ENCODE measurements at regions not wholly inside any gene's neighbourhood (a gene's known extent, or its start where the extent isn't known, plus 50 kb on each side); places are given as distances from the start of the nearest gene placed in this dataset.

GRCh38 chr9:121576281-121577075 lies 75.0 kb upstream of the DAB2IP start:
- DNase-seq (ENCODE audit: low read depth): no peak
- in situ Hi-C loops (cut with HindIII; ENCODE audit: low sequenced_read_pairs): no loop called here
- TF ChIP-seq, protein P1, sequence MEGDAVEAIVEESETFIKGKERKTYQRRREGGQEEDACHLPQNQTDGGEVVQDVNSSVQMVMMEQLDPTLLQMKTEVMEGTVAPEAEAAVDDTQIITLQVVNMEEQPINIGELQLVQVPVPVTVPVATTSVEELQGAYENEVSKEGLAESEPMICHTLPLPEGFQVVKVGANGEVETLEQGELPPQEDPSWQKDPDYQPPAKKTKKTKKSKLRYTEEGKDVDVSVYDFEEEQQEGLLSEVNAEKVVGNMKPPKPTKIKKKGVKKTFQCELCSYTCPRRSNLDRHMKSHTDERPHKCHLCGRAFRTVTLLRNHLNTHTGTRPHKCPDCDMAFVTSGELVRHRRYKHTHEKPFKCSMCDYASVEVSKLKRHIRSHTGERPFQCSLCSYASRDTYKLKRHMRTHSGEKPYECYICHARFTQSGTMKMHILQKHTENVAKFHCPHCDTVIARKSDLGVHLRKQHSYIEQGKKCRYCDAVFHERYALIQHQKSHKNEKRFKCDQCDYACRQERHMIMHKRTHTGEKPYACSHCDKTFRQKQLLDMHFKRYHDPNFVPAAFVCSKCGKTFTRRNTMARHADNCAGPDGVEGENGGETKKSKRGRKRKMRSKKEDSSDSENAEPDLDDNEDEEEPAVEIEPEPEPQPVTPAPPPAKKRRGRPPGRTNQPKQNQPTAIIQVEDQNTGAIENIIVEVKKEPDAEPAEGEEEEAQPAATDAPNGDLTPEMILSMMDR (IDR thresholded peaks at IDR 0.05; ENCODE audit: low read depth, low read length, missing control alignments): no peak
- no peak overlapping the region for H3K4me3 ChIP-seq (ENCODE audit: low read depth, low read length)

DNA sequence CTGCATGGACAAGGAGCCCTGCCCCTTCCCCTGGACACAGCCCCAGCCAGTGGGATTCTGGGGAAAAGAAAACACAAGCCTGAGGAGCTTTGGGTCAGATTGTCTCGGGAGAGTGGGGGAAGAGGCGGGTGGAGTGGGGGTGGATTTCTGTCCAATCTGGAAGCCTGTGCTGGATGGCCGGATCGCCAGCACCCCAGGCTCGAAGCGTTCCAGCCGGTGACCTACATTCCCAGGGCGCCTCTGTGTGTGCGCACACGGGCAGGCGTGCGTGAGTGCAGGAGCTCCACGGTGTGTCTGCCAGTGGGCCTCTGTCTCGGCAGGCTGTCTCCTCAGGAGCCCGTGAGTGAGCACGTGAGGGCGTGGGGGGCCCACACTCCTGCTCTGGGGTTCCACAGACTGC lies 74.3 kb upstream of the DAB2IP start:
- H3K4me3 ChIP-seq (ENCODE audit: low read depth, low read length): no peak overlapping the region
- in situ Hi-C loops (cut with HindIII; ENCODE audit: low sequenced_read_pairs): no loop called here
- DNase-seq (ENCODE audit: low read depth): no peak
- TF ChIP-seq, protein P1 (IDR thresholded peaks at IDR 0.05; ENCODE audit: low read depth, low read length, missing control alignments): no peak

- in situ Hi-C loops (cut with HindIII; ENCODE audit: low sequenced_read_pairs): no loop called here
- DNase-seq (ENCODE audit: low read depth): no peak
- H3K4me3 ChIP-seq (ENCODE audit: low read depth, low read length): no peak overlapping the region
- TF ChIP-seq, protein P1 (IDR thresholded peaks at IDR 0.05; ENCODE audit: low read depth, low read length, missing control alignments): no peak
Measured at GRCh38 chr9:121577572-121577971, 73.9 kb upstream of the DAB2IP start.

DNA sequence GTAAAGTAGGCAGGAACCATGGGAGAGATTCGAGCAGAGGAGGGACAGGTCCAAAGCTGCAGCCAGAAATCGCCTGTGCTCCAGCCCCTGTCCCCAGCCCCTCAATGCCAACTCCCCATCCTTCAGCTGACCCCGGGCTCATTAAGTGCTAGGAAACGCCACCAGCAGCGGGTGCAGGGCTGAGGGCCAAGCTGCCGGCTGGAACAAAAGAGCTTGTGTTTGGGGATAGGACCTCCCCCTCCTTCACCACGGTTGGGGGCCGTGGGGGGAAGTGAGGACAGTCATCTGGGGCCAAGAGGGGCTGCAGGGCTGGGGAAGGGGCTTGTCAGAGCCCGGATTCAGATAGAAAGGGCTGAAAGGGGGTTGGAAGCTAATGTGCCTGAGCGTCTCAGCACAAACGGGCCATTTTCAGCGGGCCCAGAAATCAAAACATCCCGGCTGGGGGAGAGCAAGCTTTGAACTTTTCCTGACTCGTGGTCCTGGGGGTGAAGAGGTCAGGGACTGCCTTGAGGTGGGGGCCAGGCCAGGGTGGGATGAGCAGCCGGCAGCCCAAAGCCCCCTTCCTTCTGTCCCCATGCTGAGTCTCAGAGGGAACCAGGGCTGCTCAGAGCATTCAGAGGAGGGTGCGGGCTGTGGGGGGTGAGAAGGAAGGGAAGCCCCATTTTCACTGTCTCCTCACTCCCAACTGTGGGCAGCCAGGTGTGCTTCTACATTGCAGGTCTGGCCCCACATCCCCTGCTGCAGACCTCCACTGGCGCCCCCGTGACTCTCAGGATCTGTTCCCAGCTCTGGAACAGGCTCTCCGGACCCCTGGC lies 69.4 kb upstream of the DAB2IP start:
- in situ Hi-C loops (cut with HindIII; ENCODE audit: low sequenced_read_pairs): no loop called here
- no peak for DNase-seq (ENCODE audit: low read depth)
- no peak overlapping the region for H3K4me3 ChIP-seq (ENCODE audit: low read depth, low read length)
- TF ChIP-seq, protein P1 (IDR thresholded peaks at IDR 0.05; ENCODE audit: low read depth, low read length, missing control alignments): no peak

DNA sequence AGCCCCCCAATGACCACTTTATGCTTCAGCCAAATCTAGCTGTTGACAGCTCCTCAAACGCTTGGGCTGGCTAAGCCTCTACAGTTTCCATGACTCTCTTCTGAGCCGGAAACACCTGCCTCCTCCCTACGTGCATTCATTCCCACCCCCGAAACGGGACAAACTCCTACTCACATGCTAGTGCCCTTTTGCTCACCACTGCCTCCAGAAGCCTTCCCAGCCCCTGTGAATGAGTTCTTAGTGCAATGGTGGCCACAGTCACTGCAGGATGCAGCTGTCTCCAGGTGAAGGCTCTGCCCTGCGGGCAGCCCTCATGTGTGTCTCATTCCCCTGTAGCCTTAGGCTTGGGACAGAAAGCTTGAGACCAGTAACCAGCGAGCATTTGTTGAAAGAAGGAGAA lies 68.8 kb upstream of the DAB2IP start:
- H3K4me3 ChIP-seq (ENCODE audit: low read depth, low read length): no peak overlapping the region
- TF ChIP-seq, protein P1 (IDR thresholded peaks at IDR 0.05; ENCODE audit: low read depth, low read length, missing control alignments): no peak
- no peak for DNase-seq (ENCODE audit: low read depth)
- in situ Hi-C loops (cut with HindIII; ENCODE audit: low sequenced_read_pairs): no loop called here

GRCh38 chr9:121584421-121584820 lies 67.0 kb upstream of the DAB2IP start:
- no peak overlapping the region for H3K4me3 ChIP-seq (ENCODE audit: low read depth, low read length)
- DNase-seq (ENCODE audit: low read depth): no peak
- TF ChIP-seq, protein P1 (IDR thresholded peaks at IDR 0.05; ENCODE audit: low read depth, low read length, missing control alignments): no peak
- in situ Hi-C loops (cut with HindIII; ENCODE audit: low sequenced_read_pairs): no loop called here
